ENCODE measurements at regions not wholly inside any gene's neighbourhood (a gene's known extent, or its start where the extent isn't known, plus 50 kb on each side); places are given as distances from the start of the nearest gene placed in this dataset.

DNA sequence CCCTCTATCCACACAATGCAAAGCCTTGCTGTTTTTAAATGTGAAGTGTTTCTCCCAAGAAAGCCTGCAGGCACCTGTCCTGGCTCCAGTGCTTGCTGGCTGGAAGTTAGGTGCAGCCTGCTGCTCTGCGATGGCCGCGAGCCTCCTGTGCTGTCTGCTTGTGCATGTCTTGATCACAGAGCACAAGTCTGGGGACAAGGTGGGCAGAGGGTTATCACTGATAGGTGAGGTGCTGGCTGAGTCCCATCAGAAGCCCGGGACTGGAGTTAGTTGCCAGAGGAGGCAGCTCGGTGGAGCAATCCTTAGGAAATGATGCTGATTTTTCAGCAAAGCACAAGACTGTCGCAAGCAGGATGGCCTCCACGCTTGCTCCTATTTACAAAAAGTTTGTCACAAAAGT lies 137.8 kb upstream of the AJAP1 start:
- Histone ChIP-seq H3K4ac (ENCODE audit: low read depth, low read length) (no peak overlapping the region), H2BK15ac (ENCODE audit: low read depth, low read length) (no peak overlapping the region), H2BK5ac (ENCODE audit: low read depth, low read length, poor library complexity, severe bottlenecking) (no peak overlapping the region), H2BK120ac (ENCODE audit: low read depth, low read length) (no peak overlapping the region), H2AK9ac (replicated peaks; ENCODE audit: low read depth, low read length, poor library complexity) (no peak overlapping the region), H3K4me1 (ENCODE audit: control insufficient read depth, insufficient read depth, low read length) (no peaks in the 10 kb centered on the region), H3K79me1 (ENCODE audit: low read depth in 1 of 2, low read length in 2 of 2) (no peaks in the 10 kb centered on the region), H4K20me1 (ENCODE audit: insufficient read depth, low read length) (no peaks in the 10 kb centered on the region), H3K56ac (ENCODE audit: extremely low read depth, insufficient read depth, low read length) (no peak overlapping the region), H3K9me3 (ENCODE audit: control insufficient read depth, insufficient read depth, low read length) (peaks cover 60% of the 10 kb centered on the region), H3K14ac (replicated peaks; ENCODE audit: low read depth, low read length) (no peak overlapping the region), H3K4me2 (ENCODE audit: low read depth, low read length) (no peak overlapping the region), H2BK20ac (ENCODE audit: low read depth, low read length) (no peak overlapping the region), H3K4me3 (ENCODE audit: insufficient read depth, low read depth, low read length) (no peak overlapping the region), H3K27ac (ENCODE audit: insufficient read depth, low read length) (no peak overlapping the region), H2AFZ (replicated peaks; ENCODE audit: low read length, poor library complexity) (no peak overlapping the region), H3K27me3 (ENCODE audit: control insufficient read depth, insufficient read depth, low read length) (no peaks in the 10 kb centered on the region), H4K8ac (ENCODE audit: low read depth in 2 of 2, low read length in 2 of 2) (no peak overlapping the region), H4K91ac (ENCODE audit: insufficient read depth, low read depth, low read length) (no peak overlapping the region), H3K18ac (ENCODE audit: low read depth, low read length) (no peak overlapping the region), H3K9ac (ENCODE audit: low read depth, low read length) (no peak overlapping the region), H2AK5ac (ENCODE audit: low read depth, low read length) (no peak overlapping the region), H3K9me1 (ENCODE audit: insufficient read depth, low read length) (no peaks in the 10 kb centered on the region), H3K23ac (ENCODE audit: low read depth, low read length) (no peak overlapping the region), H4K5ac (ENCODE audit: low read depth, low read length) (no peak overlapping the region), H3K36me3 (ENCODE audit: control insufficient read depth, insufficient read depth, low read length) (no peaks in the 10 kb centered on the region)
- ChIA-PET POLR2A (ENCODE audit: unreplicated experiment) (no interaction called here), CTCF (no interaction called here)
- no TSS peak for BruUV-seq (replicated peaks)
- TF ChIP-seq BHLHE40 (IDR thresholded peaks at IDR 0.05; ENCODE audit: low read depth, low read length) (no peak), SMC3 (IDR thresholded peaks at IDR 0.05; ENCODE audit: low read depth, low read length) (no peak), POLR2A (IDR thresholded peaks at IDR 0.05; ENCODE audit: low read depth, low read length) (no peak), CEBPB (IDR thresholded peaks at IDR 0.05; ENCODE audit: low read depth, low read length) (no peak), FOS (IDR thresholded peaks at IDR 0.05; ENCODE audit: low read depth, low read length) (no peak), CHD1 (IDR thresholded peaks at IDR 0.05; ENCODE audit: low read depth, low read length) (no peak), RCOR1 (IDR thresholded peaks at IDR 0.05; ENCODE audit: insufficient replicate concordance, low read length) (no peak), NFE2L2 (IDR thresholded peaks at IDR 0.05; ENCODE audit: low read depth, low read length) (no peak), RFX5 (IDR thresholded peaks at IDR 0.05; ENCODE audit: low read depth, low read length) (no peak), MAFK (IDR thresholded peaks at IDR 0.05; ENCODE audit: low read depth, low read length) (no peak), RAD21 (IDR thresholded peaks at IDR 0.05; ENCODE audit: low read length) (no peak), MXI1 (IDR thresholded peaks at IDR 0.05; ENCODE audit: borderline replicate concordance, low read depth, low read length) (no peak), MAZ (IDR thresholded peaks at IDR 0.05; ENCODE audit: borderline replicate concordance, low read depth, low read length) (no peak)
- TF ChIP-seq, protein P1, sequence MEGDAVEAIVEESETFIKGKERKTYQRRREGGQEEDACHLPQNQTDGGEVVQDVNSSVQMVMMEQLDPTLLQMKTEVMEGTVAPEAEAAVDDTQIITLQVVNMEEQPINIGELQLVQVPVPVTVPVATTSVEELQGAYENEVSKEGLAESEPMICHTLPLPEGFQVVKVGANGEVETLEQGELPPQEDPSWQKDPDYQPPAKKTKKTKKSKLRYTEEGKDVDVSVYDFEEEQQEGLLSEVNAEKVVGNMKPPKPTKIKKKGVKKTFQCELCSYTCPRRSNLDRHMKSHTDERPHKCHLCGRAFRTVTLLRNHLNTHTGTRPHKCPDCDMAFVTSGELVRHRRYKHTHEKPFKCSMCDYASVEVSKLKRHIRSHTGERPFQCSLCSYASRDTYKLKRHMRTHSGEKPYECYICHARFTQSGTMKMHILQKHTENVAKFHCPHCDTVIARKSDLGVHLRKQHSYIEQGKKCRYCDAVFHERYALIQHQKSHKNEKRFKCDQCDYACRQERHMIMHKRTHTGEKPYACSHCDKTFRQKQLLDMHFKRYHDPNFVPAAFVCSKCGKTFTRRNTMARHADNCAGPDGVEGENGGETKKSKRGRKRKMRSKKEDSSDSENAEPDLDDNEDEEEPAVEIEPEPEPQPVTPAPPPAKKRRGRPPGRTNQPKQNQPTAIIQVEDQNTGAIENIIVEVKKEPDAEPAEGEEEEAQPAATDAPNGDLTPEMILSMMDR (conservative IDR thresholded peaks at IDR 0.05; ENCODE audit: low read depth, low read length) = no peak
- TF ChIP-seq, protein P2, sequence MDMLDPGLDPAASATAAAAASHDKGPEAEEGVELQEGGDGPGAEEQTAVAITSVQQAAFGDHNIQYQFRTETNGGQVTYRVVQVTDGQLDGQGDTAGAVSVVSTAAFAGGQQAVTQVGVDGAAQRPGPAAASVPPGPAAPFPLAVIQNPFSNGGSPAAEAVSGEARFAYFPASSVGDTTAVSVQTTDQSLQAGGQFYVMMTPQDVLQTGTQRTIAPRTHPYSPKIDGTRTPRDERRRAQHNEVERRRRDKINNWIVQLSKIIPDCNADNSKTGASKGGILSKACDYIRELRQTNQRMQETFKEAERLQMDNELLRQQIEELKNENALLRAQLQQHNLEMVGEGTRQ (IDR thresholded peaks at IDR 0.05; ENCODE audit: low read depth, low read length) = no peak
- TF ChIP-seq, protein P3, sequence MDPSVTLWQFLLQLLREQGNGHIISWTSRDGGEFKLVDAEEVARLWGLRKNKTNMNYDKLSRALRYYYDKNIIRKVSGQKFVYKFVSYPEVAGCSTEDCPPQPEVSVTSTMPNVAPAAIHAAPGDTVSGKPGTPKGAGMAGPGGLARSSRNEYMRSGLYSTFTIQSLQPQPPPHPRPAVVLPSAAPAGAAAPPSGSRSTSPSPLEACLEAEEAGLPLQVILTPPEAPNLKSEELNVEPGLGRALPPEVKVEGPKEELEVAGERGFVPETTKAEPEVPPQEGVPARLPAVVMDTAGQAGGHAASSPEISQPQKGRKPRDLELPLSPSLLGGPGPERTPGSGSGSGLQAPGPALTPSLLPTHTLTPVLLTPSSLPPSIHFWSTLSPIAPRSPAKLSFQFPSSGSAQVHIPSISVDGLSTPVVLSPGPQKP (IDR thresholded peaks at IDR 0.05; ENCODE audit: borderline replicate concordance, low read depth, low read length) = no peak
- WGBS, 2 experiments (ENCODE audit: extremely low coverage in 2 of 2, insufficient read length in 1 of 2) = 17% methylated on average over 2 of the region's 7 CpGs; no CpG with 5 or more reads in 1 of the 2 experiments
- in situ Hi-C loops (cut with MboI; ENCODE audit: low sequenced_read_pairs) (no loop called here), dilution Hi-C loops (cut with HindIII; ENCODE audit: low sequenced_read_pairs, unreplicated experiment) (no loop called here), intact Hi-C loops (cut with micrococcal nuclease) (no loop called here)
- ATAC-seq (ENCODE audit: low read depth) (no peak), DNase-seq (no peak)
